ENCODE measurements at regions not wholly inside any gene's neighbourhood (a gene's known extent, or its start where the extent isn't known, plus 50 kb on each side); places are given as distances from the start of the nearest gene placed in this dataset.
"Not testable (repeated sequence)": the region's sequence is repeated elsewhere in the genome, so short reads cannot be mapped to it uniquely, and the experiment has no call there.

GRCh38 chr7:25448301-25448700 lies 220.0 kb upstream of the NPVF start:
- CTCF ChIA-PET = interaction anchor here (0.7 kb wide), 1 partner anchor 53 kb away, joined by 3 read pairs; no protein-coding TSS in a partner anchor
- H3K36me3 Mint-ChIP-seq (ENCODE audit: low read depth) = peaks cover under 1% of the 10 kb centered on the region
- DNase-seq = no peak
- H3K27me3 Mint-ChIP-seq (ENCODE audit: low read depth) = peaks cover 2% of the 10 kb centered on the region
- no peaks in the 10 kb centered on the region for H3K4me1 Mint-ChIP-seq (ENCODE audit: low read depth)
- intact Hi-C loops (cut with micrococcal nuclease) = no loop called here
- H3K27ac Mint-ChIP-seq = no peak overlapping the region
- no peak overlapping the region for H3K4me3 Mint-ChIP-seq
- peaks cover 2% of the 10 kb centered on the region for H3K9me3 Mint-ChIP-seq

- no peak overlapping the region for H3K27ac Mint-ChIP-seq
- H3K36me3 Mint-ChIP-seq (ENCODE audit: low read depth) = no peaks in the 10 kb centered on the region
- H3K27me3 Mint-ChIP-seq (ENCODE audit: low read depth) = no peaks in the 10 kb centered on the region
- intact Hi-C loops (cut with micrococcal nuclease) = no loop called here
- no peak for DNase-seq
- H3K9me3 Mint-ChIP-seq = no peaks in the 10 kb centered on the region
- no peak overlapping the region for H3K4me3 Mint-ChIP-seq
- CTCF ChIA-PET = no interaction called here
- H3K4me1 Mint-ChIP-seq (ENCODE audit: low read depth) = no peaks in the 10 kb centered on the region
Measured at GRCh38 chr7:25454020-25454419, 225.7 kb upstream of the NPVF start.

GRCh38 chr7:25454562-25455041 lies 226.3 kb upstream of the NPVF start:
- Mint-ChIP-seq H3K36me3 (ENCODE audit: low read depth) (no peaks in the 10 kb centered on the region), H3K4me3 (no peak overlapping the region), H3K27ac (no peak overlapping the region), H3K9me3 (no peaks in the 10 kb centered on the region), H3K27me3 (ENCODE audit: low read depth) (no peaks in the 10 kb centered on the region), H3K4me1 (ENCODE audit: low read depth) (no peaks in the 10 kb centered on the region)
- intact Hi-C loops (cut with micrococcal nuclease) = no loop called here
- CTCF ChIA-PET = no interaction called here
- DNase-seq = no peak

GRCh38 chr7:25455683-25456251 lies 227.5 kb upstream of the NPVF start:
- no peak for DNase-seq
- H3K27me3 Mint-ChIP-seq (ENCODE audit: low read depth) = no peaks in the 10 kb centered on the region

GRCh38 chr7:25456467-25457171 lies 228.3 kb upstream of the NPVF start:
- no peaks in the 10 kb centered on the region for H3K4me1 Mint-ChIP-seq (ENCODE audit: low read depth)
- no peaks in the 10 kb centered on the region for H3K27me3 Mint-ChIP-seq (ENCODE audit: low read depth)
- no peak overlapping the region for H3K4me3 Mint-ChIP-seq

More at GRCh38 chr7:25455683-25456251, 227.5 kb upstream of the NPVF start:
- Mint-ChIP-seq H3K27ac (no peak overlapping the region), H3K4me3 (no peak overlapping the region), H3K4me1 (ENCODE audit: low read depth) (no peaks in the 10 kb centered on the region), H3K36me3 (ENCODE audit: low read depth) (no peaks in the 10 kb centered on the region), H3K9me3 (no peaks in the 10 kb centered on the region)
- intact Hi-C loops (cut with micrococcal nuclease) = no loop called here
- CTCF ChIA-PET = no interaction called here

GRCh38 chr7:25459057-25459456 lies 230.8 kb upstream of the NPVF start:
- Mint-ChIP-seq H3K27me3 (ENCODE audit: low read depth) (peaks cover 5% of the 10 kb centered on the region), H3K27ac (no peak overlapping the region), H3K9me3 (no peaks in the 10 kb centered on the region), H3K4me1 (ENCODE audit: low read depth) (no peaks in the 10 kb centered on the region), H3K36me3 (ENCODE audit: low read depth) (no peaks in the 10 kb centered on the region), H3K4me3 (no peak overlapping the region)
- CTCF ChIA-PET = interaction anchor here (1.1 kb wide), 1 partner anchor 106 kb away, joined by 3 read pairs; no protein-coding TSS in a partner anchor
- DNase-seq = no peak
- intact Hi-C loops (cut with micrococcal nuclease) = no loop called here

More at GRCh38 chr7:25456467-25457171, 228.3 kb upstream of the NPVF start:
- intact Hi-C loops (cut with micrococcal nuclease) = no loop called here
- DNase-seq = no peak
- no peaks in the 10 kb centered on the region for H3K9me3 Mint-ChIP-seq
- no peaks in the 10 kb centered on the region for H3K36me3 Mint-ChIP-seq (ENCODE audit: low read depth)
- H3K27ac Mint-ChIP-seq = no peak overlapping the region
- CTCF ChIA-PET = interaction anchor here (1.2 kb wide), 1 partner anchor 198 kb away, joined by 3 read pairs; no protein-coding TSS in a partner anchor

GRCh38 chr7:25460433-25460832 lies 232.1 kb upstream of the NPVF start:
- DNase-seq = no peak
- Mint-ChIP-seq H3K27me3 (ENCODE audit: low read depth) (peaks cover 9% of the 10 kb centered on the region), H3K4me3 (no peak overlapping the region), H3K4me1 (ENCODE audit: low read depth) (no peaks in the 10 kb centered on the region), H3K36me3 (ENCODE audit: low read depth) (no peaks in the 10 kb centered on the region), H3K9me3 (no peaks in the 10 kb centered on the region), H3K27ac (no peak overlapping the region)
- CTCF ChIA-PET = no interaction called here
- intact Hi-C loops (cut with micrococcal nuclease) = no loop called here

GRCh38 chr7:25469669-25470068 lies 241.4 kb upstream of the NPVF start:
- H3K4me3 Mint-ChIP-seq = no peak overlapping the region
- DNase-seq = no peak
- H3K4me1 Mint-ChIP-seq (ENCODE audit: low read depth) = no peaks in the 10 kb centered on the region
- no peaks in the 10 kb centered on the region for H3K36me3 Mint-ChIP-seq (ENCODE audit: low read depth)
- CTCF ChIA-PET = interaction anchor here (1.3 kb wide), 1 partner anchor 95 kb away, joined by 3 read pairs; no protein-coding TSS in a partner anchor
- H3K9me3 Mint-ChIP-seq = no peaks in the 10 kb centered on the region
- no peak overlapping the region for H3K27ac Mint-ChIP-seq
- H3K27me3 Mint-ChIP-seq (ENCODE audit: low read depth) = peaks cover 6% of the 10 kb centered on the region
- intact Hi-C loops (cut with micrococcal nuclease) = no loop called here

- no peaks in the 10 kb centered on the region for H3K9me3 Mint-ChIP-seq
- CTCF ChIA-PET = no interaction called here
- intact Hi-C loops (cut with micrococcal nuclease) = no loop called here
- H3K4me1 Mint-ChIP-seq (ENCODE audit: low read depth) = no peaks in the 10 kb centered on the region
- no peak overlapping the region for H3K27ac Mint-ChIP-seq
- peaks cover 4% of the 10 kb centered on the region for H3K27me3 Mint-ChIP-seq (ENCODE audit: low read depth)
- no peaks in the 10 kb centered on the region for H3K36me3 Mint-ChIP-seq (ENCODE audit: low read depth)
- H3K4me3 Mint-ChIP-seq = no peak overlapping the region
- no peak for DNase-seq
Measured at GRCh38 chr7:25476863-25477499, 248.7 kb upstream of the NPVF start.

- H3K27me3 Mint-ChIP-seq (ENCODE audit: low read depth); DNase-seq; H3K27ac Mint-ChIP-seq; intact Hi-C loops (cut with micrococcal nuclease); H3K4me3 Mint-ChIP-seq; H3K4me1 Mint-ChIP-seq (ENCODE audit: low read depth); H3K36me3 Mint-ChIP-seq (ENCODE audit: low read depth); H3K9me3 Mint-ChIP-seq: not testable (repeated sequence)
- CTCF ChIA-PET = interaction anchor here (0.7 kb wide), 1 partner anchor 37 kb away, joined by 3 read pairs; no protein-coding TSS in a partner anchor
Measured at GRCh38 chr7:25478221-25478620, 249.9 kb upstream of the NPVF start.

- DNase-seq = no peak
- H3K27ac Mint-ChIP-seq = no peak overlapping the region
- CTCF ChIA-PET = no interaction called here
- H3K9me3 Mint-ChIP-seq = no peaks in the 10 kb centered on the region
- no peaks in the 10 kb centered on the region for H3K36me3 Mint-ChIP-seq (ENCODE audit: low read depth)
- H3K27me3 Mint-ChIP-seq (ENCODE audit: low read depth) = no peaks in the 10 kb centered on the region
- intact Hi-C loops (cut with micrococcal nuclease) = no loop called here
- H3K4me3 Mint-ChIP-seq = no peak overlapping the region
- H3K4me1 Mint-ChIP-seq (ENCODE audit: low read depth) = no peaks in the 10 kb centered on the region
Measured at GRCh38 chr7:25478925-25479324, 250.6 kb upstream of the NPVF start.

GRCh38 chr7:25481891-25482290 lies 253.6 kb upstream of the NPVF start:
- Mint-ChIP-seq H3K9me3 (no peaks in the 10 kb centered on the region), H3K27me3 (ENCODE audit: low read depth) (no peaks in the 10 kb centered on the region), H3K36me3 (ENCODE audit: low read depth) (no peaks in the 10 kb centered on the region), H3K27ac (no peak overlapping the region), H3K4me1 (ENCODE audit: low read depth) (no peaks in the 10 kb centered on the region), H3K4me3 (no peak overlapping the region)
- intact Hi-C loops (cut with micrococcal nuclease) = no loop called here
- no peak for DNase-seq
- CTCF ChIA-PET = interaction anchor here (0.6 kb wide), 1 partner anchor 400 kb away, joined by 3 read pairs; no protein-coding TSS in a partner anchor

Measured in activated naive CD4-positive, alpha-beta T cell treated with anti-CD3 and anti-CD28 coated beads for 36 hours (primary cell).